SK-N-MC (cell line): ENCODE measurements at regions not wholly inside any gene's neighbourhood (a gene's known extent, or its start where the extent isn't known, plus 50 kb on each side); places are given as distances from the start of the nearest gene placed in this dataset.
A peak's percentile ranks its signal among the peaks of the same experiment; 100 is the strongest.

Experiments
- DNase-seq: peaks from one replicate; pipeline ENCODE4 v3.0.0-alpha.2; 2011; ENCODE audit warnings: low read depth, low spot score
- H3K27ac ChIP-seq: fragments of 200-600 bp; sonication (generic); 2 replicates; pipeline ENCODE4 v1.5.1; 2016; ENCODE audit warnings: mixed run types
- H3K36me3 ChIP-seq: fragments of 200-600 bp; sonication (generic); 2 replicates; pipeline ENCODE4 v1.6.1; 2017; ENCODE audit warnings: antibody characterized with exemption, low read length, mixed read lengths; ENCODE audit not compliant: insufficient read depth
- H3K4me3 ChIP-seq: fragments of 200-600 bp; sonication (generic); 2 replicates; pipeline ENCODE4 v1.5.1; 2016
- H3K9ac ChIP-seq: fragments of 200-600 bp; sonication (generic); 2 replicates; pipeline ENCODE4 v1.8.0; 2017; ENCODE audit warnings: mixed run types, mixed read lengths; ENCODE audit not compliant: insufficient read length
- H3K9me3 ChIP-seq: fragments of 200-600 bp; sonication (generic); 2 replicates; pipeline ENCODE4 v1.6.1; 2017; ENCODE audit warnings: low read depth, mild to moderate bottlenecking, antibody characterized with exemption, low read length, moderate library complexity, mixed read lengths
- EZH2 ChIP-seq: fragments of 200-600 bp; sonication (generic); IDR thresholded peaks from one replicate; pipeline ENCODE4 v1.6.1; 2017; ENCODE audit warnings: antibody characterized with exemption
- FOXP2 ChIP-seq: optimal IDR thresholded peaks from 2 replicates; pipeline ENCODE3; 2011; ENCODE audit warnings: mild to moderate bottlenecking, moderate library complexity; ENCODE audit not compliant: insufficient read depth; ENCODE audit errors: extremely low read length, control extremely low read depth
- POLR2AphosphoS5 ChIP-seq: IDR thresholded peaks from 2 replicates; pipeline ENCODE4 v1.6.1; 2012; ENCODE audit warnings: mild to moderate bottlenecking, low read depth, low read length, borderline replicate concordance

GRCh38 chr14:53355581-53356112 lies 202.5 kb upstream of the DDHD1 start:
- no peak overlapping the region for H3K9ac ChIP-seq
- TF ChIP-seq FOXP2: peak; percentile 81
- no peak for TF ChIP-seq EZH2
- H3K36me3 ChIP-seq: no peaks in the 10 kb centered on the region
- DNase-seq: no peak
- H3K9me3 ChIP-seq: no peaks in the 10 kb centered on the region
- H3K27ac ChIP-seq: peak overlapping the region; percentile 27; the same call in 1 of the 2 replicates
- H3K4me3 ChIP-seq: peak overlapping the region; percentile 6; the same call in 1 of the 2 replicates

GRCh38 chr14:53354336-53354735 lies 201.2 kb upstream of the DDHD1 start:
- DNase-seq: no peak
- TF ChIP-seq FOXP2 (no peak), EZH2 (no peak), POLR2AphosphoS5 (no peak)
- no peaks in the 10 kb centered on the region for H3K9me3 ChIP-seq
- H3K36me3 ChIP-seq: no peaks in the 10 kb centered on the region
- H3K27ac ChIP-seq: no peak overlapping the region
- no peak overlapping the region for H3K4me3 ChIP-seq
- no peak overlapping the region for H3K9ac ChIP-seq

- no peaks in the 10 kb centered on the region for H3K9me3 ChIP-seq
- no peak for DNase-seq
- no peak overlapping the region for H3K9ac ChIP-seq
- no peak overlapping the region for H3K4me3 ChIP-seq
- H3K27ac ChIP-seq: no peak overlapping the region
- TF ChIP-seq FOXP2: no peak
- TF ChIP-seq EZH2: no peak
- TF ChIP-seq POLR2AphosphoS5: no peak
- no peaks in the 10 kb centered on the region for H3K36me3 ChIP-seq
Measured at GRCh38 chr14:53350866-53351265, 197.7 kb upstream of the DDHD1 start.

- DNase-seq: no peak
- TF ChIP-seq POLR2AphosphoS5 (no peak), FOXP2 (no peak), EZH2 (no peak)
- no peaks in the 10 kb centered on the region for H3K36me3 ChIP-seq
Measured at GRCh38 chr14:53350429-53350828, 197.3 kb upstream of the DDHD1 start.

GRCh38 chr14:53346988-53347387 lies 193.9 kb upstream of the DDHD1 start:
- Histone ChIP-seq H3K36me3 (no peaks in the 10 kb centered on the region), H3K27ac (no peak overlapping the region), H3K9me3 (no peaks in the 10 kb centered on the region), H3K4me3 (no peak overlapping the region), H3K9ac (no peak overlapping the region)
- DNase-seq: no peak
- TF ChIP-seq POLR2AphosphoS5: no peak
- no peak for TF ChIP-seq EZH2
- no peak for TF ChIP-seq FOXP2

More at GRCh38 chr14:53350429-53350828, 197.3 kb upstream of the DDHD1 start:
- Histone ChIP-seq H3K27ac (no peak overlapping the region), H3K4me3 (no peak overlapping the region), H3K9ac (no peak overlapping the region), H3K9me3 (no peaks in the 10 kb centered on the region)

GRCh38 chr14:53341324-53341723 lies 188.2 kb upstream of the DDHD1 start:
- H3K4me3 ChIP-seq: no peak overlapping the region
- no peak for DNase-seq
- TF ChIP-seq EZH2: no peak
- no peak for TF ChIP-seq POLR2AphosphoS5
- no peak for TF ChIP-seq FOXP2
- no peak overlapping the region for H3K9ac ChIP-seq
- H3K9me3 ChIP-seq: no peaks in the 10 kb centered on the region
- H3K36me3 ChIP-seq: no peaks in the 10 kb centered on the region
- H3K27ac ChIP-seq: no peak overlapping the region

- H3K4me3 ChIP-seq: no peak overlapping the region
- DNase-seq: no peak
- H3K27ac ChIP-seq: no peak overlapping the region
- TF ChIP-seq POLR2AphosphoS5: no peak
- TF ChIP-seq EZH2: no peak
- no peak for TF ChIP-seq FOXP2
- H3K9me3 ChIP-seq: no peaks in the 10 kb centered on the region
- H3K9ac ChIP-seq: no peak overlapping the region
- H3K36me3 ChIP-seq: no peaks in the 10 kb centered on the region
Measured at GRCh38 chr14:53338192-53338591, 185.1 kb upstream of the DDHD1 start.

GRCh38 chr14:53336729-53337128 lies 183.6 kb upstream of the DDHD1 start:
- no peaks in the 10 kb centered on the region for H3K9me3 ChIP-seq
- H3K27ac ChIP-seq: no peak overlapping the region
- TF ChIP-seq FOXP2: no peak
- no peak overlapping the region for H3K4me3 ChIP-seq
- no peak for DNase-seq
- H3K36me3 ChIP-seq: no peaks in the 10 kb centered on the region
- H3K9ac ChIP-seq: no peak overlapping the region

GRCh38 chr14:53333809-53334208 lies 180.7 kb upstream of the DDHD1 start:
- H3K9me3 ChIP-seq: no peaks in the 10 kb centered on the region
- no peak overlapping the region for H3K9ac ChIP-seq
- H3K36me3 ChIP-seq: no peaks in the 10 kb centered on the region
- H3K27ac ChIP-seq: no peak overlapping the region
- no peak for DNase-seq
- no peak for TF ChIP-seq POLR2AphosphoS5
- no peak for TF ChIP-seq FOXP2
- no peak for TF ChIP-seq EZH2
- H3K4me3 ChIP-seq: no peak overlapping the region
